Transverse colon (tissue), 4 donors: ENCODE measurements at regions not wholly inside any gene's neighbourhood (a gene's known extent, or its start where the extent isn't known, plus 50 kb on each side); places are given as distances from the start of the nearest gene placed in this dataset.

ENCODE experiments used
- CTCF ChIP-seq, 5 experiments: fragments of 200-600 bp in 3 of 5; fragments of 450-650 bp in 2 of 5; sonication (generic) in 3 of 5; IDR thresholded peaks; 1 replicate in 2 of 5; 2 replicates in 3 of 5; pipeline ENCODE4 v1.5.1; 2016 to 2017; ENCODE audit warnings: antibody characterized with exemption in 5 of 5, inconsistent platforms in 3 of 5, mild to moderate bottlenecking in 2 of 5, moderate library complexity in 1 of 5
- POLR2A ChIP-seq: fragments of 450-650 bp; IDR thresholded peaks from one replicate; pipeline ENCODE4 v1.6.1; 2016; ENCODE audit warnings: antibody characterized with exemption, mild to moderate bottlenecking, moderate library complexity
- POLR2AphosphoS5 ChIP-seq, 3 donors: sonication (generic); formaldehyde crosslinking; IDR thresholded peaks; one replicate each; pipeline ENCODE4 v1.6.1; 2016; ENCODE audit warnings: antibody characterized with exemption in 3 of 3

GRCh38 chr12:58654021-58654420 lies 266.3 kb downstream of the LRIG3 start:
- TF ChIP-seq CTCF (IDR thresholded peaks at IDR 0.05) (no peak), POLR2A (no peak), POLR2AphosphoS5 (IDR thresholded peaks at IDR 0.05) (no peak)
